Calu3 (cell line): ENCODE measurements at regions not wholly inside any gene's neighbourhood (a gene's known extent, or its start where the extent isn't known, plus 50 kb on each side); places are given as distances from the start of the nearest gene placed in this dataset.

Experiments
- BruUV-seq: library from RNA; stranded (reverse); fragments of 400-500 nt; replicated peaks from 2 replicates; lab custom pipeline; 2021; lab: Mats Ljungman, UMichigan
- CTCF ChIA-PET: fragments of 300-600 bp; sonication (Branson Sonifier 250); formaldehyde crosslinking; loops from one replicate; lab custom pipeline; 2022; ENCODE audit warnings: antibody characterized with exemption; lab: Charles Lee
- DNase-seq: peaks from one replicate; pipeline ENCODE4 v3.0.0; 2022
- H3K27ac Mint-ChIP-seq: one replicate; pipeline ENCODE4 v1.8.0; 2022; ENCODE audit warnings: mixed read lengths; ENCODE audit not compliant: unreplicated experiment
- H3K27me3 Mint-ChIP-seq: one replicate; pipeline ENCODE4 v1.8.0; 2022; ENCODE audit warnings: mixed read lengths; ENCODE audit not compliant: unreplicated experiment
- H3K36me3 Mint-ChIP-seq: one replicate; pipeline ENCODE4 v1.8.0; 2022; ENCODE audit warnings: mild to moderate bottlenecking, moderate library complexity, mixed read lengths; ENCODE audit not compliant: insufficient read depth, unreplicated experiment
- H3K4me1 Mint-ChIP-seq: one replicate; pipeline ENCODE4 v1.8.0; 2022; ENCODE audit warnings: mild to moderate bottlenecking, low read depth, mixed read lengths; ENCODE audit not compliant: unreplicated experiment
- H3K4me3 Mint-ChIP-seq: one replicate; pipeline ENCODE4 v1.8.0; 2022; ENCODE audit warnings: mild to moderate bottlenecking, low read depth, moderate library complexity, mixed read lengths; ENCODE audit not compliant: unreplicated experiment
- H3K9me3 Mint-ChIP-seq: one replicate; pipeline ENCODE4 v1.8.0; 2022; ENCODE audit warnings: low read depth, mixed read lengths; ENCODE audit not compliant: unreplicated experiment
- intact Hi-C: fragments of 100-400 bp; cut with micrococcal nuclease; formaldehyde crosslinking; loops from one replicate; pipeline ENCODE4 v1.10.0; 2022; ENCODE audit not compliant: unreplicated experiment
- TF ChIP-seq, protein P1 (sequence below): fragments of 200-600 bp; IDR thresholded peaks from one replicate; pipeline ENCODE4 v1.8.0; 2022; ENCODE audit warnings: antibody characterized with exemption; ENCODE audit not compliant: unreplicated experiment

- Mint-ChIP-seq H3K27me3 (peaks cover 78% of the 10 kb centered on the region), H3K36me3 (no peaks in the 10 kb centered on the region), H3K4me3 (no peak overlapping the region), H3K27ac (no peak overlapping the region), H3K4me1 (no peaks in the 10 kb centered on the region), H3K9me3 (no peaks in the 10 kb centered on the region)
- no peak for DNase-seq
- CTCF ChIA-PET: no interaction called here
- intact Hi-C loops: no loop called here
- no TSS peak for BruUV-seq
- TF ChIP-seq, protein P1, sequence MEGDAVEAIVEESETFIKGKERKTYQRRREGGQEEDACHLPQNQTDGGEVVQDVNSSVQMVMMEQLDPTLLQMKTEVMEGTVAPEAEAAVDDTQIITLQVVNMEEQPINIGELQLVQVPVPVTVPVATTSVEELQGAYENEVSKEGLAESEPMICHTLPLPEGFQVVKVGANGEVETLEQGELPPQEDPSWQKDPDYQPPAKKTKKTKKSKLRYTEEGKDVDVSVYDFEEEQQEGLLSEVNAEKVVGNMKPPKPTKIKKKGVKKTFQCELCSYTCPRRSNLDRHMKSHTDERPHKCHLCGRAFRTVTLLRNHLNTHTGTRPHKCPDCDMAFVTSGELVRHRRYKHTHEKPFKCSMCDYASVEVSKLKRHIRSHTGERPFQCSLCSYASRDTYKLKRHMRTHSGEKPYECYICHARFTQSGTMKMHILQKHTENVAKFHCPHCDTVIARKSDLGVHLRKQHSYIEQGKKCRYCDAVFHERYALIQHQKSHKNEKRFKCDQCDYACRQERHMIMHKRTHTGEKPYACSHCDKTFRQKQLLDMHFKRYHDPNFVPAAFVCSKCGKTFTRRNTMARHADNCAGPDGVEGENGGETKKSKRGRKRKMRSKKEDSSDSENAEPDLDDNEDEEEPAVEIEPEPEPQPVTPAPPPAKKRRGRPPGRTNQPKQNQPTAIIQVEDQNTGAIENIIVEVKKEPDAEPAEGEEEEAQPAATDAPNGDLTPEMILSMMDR: no peak
Measured at GRCh38 chr14:106681568-106681967, 1155.2 kb downstream of the TMEM121 start.

GRCh38 chr14:106683631-106684030, 1157.2 kb downstream of the TMEM121 start:
- Mint-ChIP-seq H3K27ac (no peak overlapping the region), H3K4me3 (no peak overlapping the region), H3K4me1 (no peaks in the 10 kb centered on the region), H3K36me3 (no peaks in the 10 kb centered on the region), H3K9me3 (no peaks in the 10 kb centered on the region), H3K27me3 (peaks cover 63% of the 10 kb centered on the region)
- intact Hi-C loops: no loop called here
- TF ChIP-seq, protein P1: no peak
- CTCF ChIA-PET: interaction anchor here (0.6 kb wide), 1 partner anchor 140 kb away, joined by 5 read pairs; no protein-coding TSS in a partner anchor
- no TSS peak for BruUV-seq
- no peak for DNase-seq

DNA sequence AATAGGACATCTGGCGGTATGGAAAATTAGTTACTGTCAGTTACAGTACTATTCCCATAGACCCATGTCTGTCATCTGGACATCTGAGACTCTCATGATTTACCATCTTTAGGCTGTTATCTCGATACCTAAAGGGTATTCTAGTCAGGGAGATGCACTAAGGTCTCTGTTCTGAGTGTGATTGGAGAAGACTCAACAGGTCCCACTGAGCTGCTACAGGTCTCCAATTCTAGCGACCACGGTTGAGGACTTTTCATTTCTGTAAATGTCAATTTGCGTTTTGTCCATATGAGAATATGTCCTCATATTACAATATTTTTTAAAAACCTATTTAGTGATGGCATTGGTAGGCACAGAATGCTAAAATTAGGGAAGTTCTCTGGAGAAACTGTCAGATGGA, 1160.2 kb downstream of the TMEM121 start:
- BruUV-seq: no TSS peak
- no peak for DNase-seq
- peaks cover 40% of the 10 kb centered on the region for H3K27me3 Mint-ChIP-seq

GRCh38 chr14:106690333-106690891, 1164.0 kb downstream of the TMEM121 start:
- TF ChIP-seq, protein P1: no peak
- Mint-ChIP-seq H3K4me3 (no peak overlapping the region), H3K4me1 (no peaks in the 10 kb centered on the region), H3K9me3 (peaks cover 2% of the 10 kb centered on the region), H3K36me3 (no peaks in the 10 kb centered on the region), H3K27ac (no peak overlapping the region), H3K27me3 (peaks cover 8% of the 10 kb centered on the region)
- no TSS peak for BruUV-seq
- DNase-seq: no peak
- CTCF ChIA-PET: no interaction called here
- intact Hi-C loops: no loop called here

More for the DNA sequence above, 1160.2 kb downstream of the TMEM121 start:
- H3K9me3 Mint-ChIP-seq: no peaks in the 10 kb centered on the region
- CTCF ChIA-PET: no interaction called here
- H3K27ac Mint-ChIP-seq: no peak overlapping the region
- no peaks in the 10 kb centered on the region for H3K36me3 Mint-ChIP-seq
- intact Hi-C loops: no loop called here
- H3K4me3 Mint-ChIP-seq: no peak overlapping the region
- TF ChIP-seq, protein P1: no peak
- no peaks in the 10 kb centered on the region for H3K4me1 Mint-ChIP-seq
